HCT116 (cell line): ENCODE measurements at regions not wholly inside any gene's neighbourhood (a gene's known extent, or its start where the extent isn't known, plus 50 kb on each side); places are given as distances from the start of the nearest gene placed in this dataset.

Experiments used
- CBX3 ChIP-seq: IDR thresholded peaks from 2 replicates; pipeline ENCODE4 v1.6.1; 2012; ENCODE audit warnings: low read depth
- EZH2 ChIP-seq: fragments of 200-600 bp; sonication (generic); IDR thresholded peaks from 2 replicates; pipeline ENCODE4 v1.6.1; 2017; ENCODE audit warnings: antibody characterized with exemption, mixed run types
- FOSL1 ChIP-seq: IDR thresholded peaks from 2 replicates; pipeline ENCODE4 v1.6.1; 2012; ENCODE audit warnings: low read depth
- POLR2A ChIP-seq: IDR thresholded peaks from 2 replicates; pipeline ENCODE4 v1.7.0; 2011; ENCODE audit warnings: borderline replicate concordance; ENCODE audit not compliant: insufficient read depth, insufficient read length; ENCODE audit errors: extremely low read depth
- POLR2AphosphoS5 ChIP-seq: IDR thresholded peaks from 2 replicates; pipeline ENCODE4 v1.6.1; 2011; ENCODE audit warnings: mild to moderate bottlenecking, low read depth, low read length, moderate library complexity
- RAD21 ChIP-seq: IDR thresholded peaks from 2 replicates; pipeline ENCODE4 v1.6.1; 2012; ENCODE audit warnings: low read depth, mild to moderate bottlenecking
- ZNF274 ChIP-seq: fragments of 200-500 bp; sonication (Bioruptor generic); IDR thresholded peaks from 2 replicates; pipeline ENCODE4 v1.6.1; 2014; ENCODE audit warnings: mild to moderate bottlenecking, low read depth, low read length, inconsistent platforms
- TF ChIP-seq, protein P1 (sequence below), 3 experiments: fragments of 200-600 bp in 1 of 3; sonication (generic) in 1 of 3; IDR thresholded peaks in 2 of 3; conservative IDR thresholded peaks in 1 of 3; 2 replicates each; pipeline ENCODE4 v1.5.1; 2012 to 2017; ENCODE audit warnings: low read depth in 2 of 3, low read length in 2 of 3, antibody characterized with exemption in 1 of 3, borderline replicate concordance in 1 of 3, control low read depth in 1 of 3, mild to moderate bottlenecking in 1 of 3, mixed read lengths in 1 of 3, mixed run types in 1 of 3, moderate library complexity in 1 of 3; ENCODE audit not compliant: insufficient read depth in 1 of 3
- TF ChIP-seq, protein P2 (sequence below): IDR thresholded peaks from 2 replicates; pipeline ENCODE4 v1.6.1; 2012

- TF ChIP-seq CBX3 = no peak
- TF ChIP-seq, protein P1, sequence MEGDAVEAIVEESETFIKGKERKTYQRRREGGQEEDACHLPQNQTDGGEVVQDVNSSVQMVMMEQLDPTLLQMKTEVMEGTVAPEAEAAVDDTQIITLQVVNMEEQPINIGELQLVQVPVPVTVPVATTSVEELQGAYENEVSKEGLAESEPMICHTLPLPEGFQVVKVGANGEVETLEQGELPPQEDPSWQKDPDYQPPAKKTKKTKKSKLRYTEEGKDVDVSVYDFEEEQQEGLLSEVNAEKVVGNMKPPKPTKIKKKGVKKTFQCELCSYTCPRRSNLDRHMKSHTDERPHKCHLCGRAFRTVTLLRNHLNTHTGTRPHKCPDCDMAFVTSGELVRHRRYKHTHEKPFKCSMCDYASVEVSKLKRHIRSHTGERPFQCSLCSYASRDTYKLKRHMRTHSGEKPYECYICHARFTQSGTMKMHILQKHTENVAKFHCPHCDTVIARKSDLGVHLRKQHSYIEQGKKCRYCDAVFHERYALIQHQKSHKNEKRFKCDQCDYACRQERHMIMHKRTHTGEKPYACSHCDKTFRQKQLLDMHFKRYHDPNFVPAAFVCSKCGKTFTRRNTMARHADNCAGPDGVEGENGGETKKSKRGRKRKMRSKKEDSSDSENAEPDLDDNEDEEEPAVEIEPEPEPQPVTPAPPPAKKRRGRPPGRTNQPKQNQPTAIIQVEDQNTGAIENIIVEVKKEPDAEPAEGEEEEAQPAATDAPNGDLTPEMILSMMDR (IDR thresholded peaks at IDR 0.05 in 2 of 3, conservative IDR thresholded peaks at IDR 0.05 in 1 of 3; ENCODE audit: borderline replicate concordance in 1 of 3, insufficient read depth in 1 of 3, low read depth in 2 of 3, low read length in 2 of 3) = no peak
- TF ChIP-seq, protein P2, sequence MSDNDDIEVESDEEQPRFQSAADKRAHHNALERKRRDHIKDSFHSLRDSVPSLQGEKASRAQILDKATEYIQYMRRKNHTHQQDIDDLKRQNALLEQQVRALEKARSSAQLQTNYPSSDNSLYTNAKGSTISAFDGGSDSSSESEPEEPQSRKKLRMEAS = no peak
- TF ChIP-seq POLR2A = no peak
- no peak for TF ChIP-seq EZH2
- no peak for TF ChIP-seq RAD21
- TF ChIP-seq POLR2AphosphoS5 = no peak
- no peak for TF ChIP-seq ZNF274
- no peak for TF ChIP-seq FOSL1
Observed at GRCh38 chr10:111968647-111969046, 214.9 kb downstream of the GPAM start.
